ENCODE measurements at regions not wholly inside any gene's neighbourhood (a gene's known extent, or its start where the extent isn't known, plus 50 kb on each side); places are given as distances from the start of the nearest gene placed in this dataset.

DNA sequence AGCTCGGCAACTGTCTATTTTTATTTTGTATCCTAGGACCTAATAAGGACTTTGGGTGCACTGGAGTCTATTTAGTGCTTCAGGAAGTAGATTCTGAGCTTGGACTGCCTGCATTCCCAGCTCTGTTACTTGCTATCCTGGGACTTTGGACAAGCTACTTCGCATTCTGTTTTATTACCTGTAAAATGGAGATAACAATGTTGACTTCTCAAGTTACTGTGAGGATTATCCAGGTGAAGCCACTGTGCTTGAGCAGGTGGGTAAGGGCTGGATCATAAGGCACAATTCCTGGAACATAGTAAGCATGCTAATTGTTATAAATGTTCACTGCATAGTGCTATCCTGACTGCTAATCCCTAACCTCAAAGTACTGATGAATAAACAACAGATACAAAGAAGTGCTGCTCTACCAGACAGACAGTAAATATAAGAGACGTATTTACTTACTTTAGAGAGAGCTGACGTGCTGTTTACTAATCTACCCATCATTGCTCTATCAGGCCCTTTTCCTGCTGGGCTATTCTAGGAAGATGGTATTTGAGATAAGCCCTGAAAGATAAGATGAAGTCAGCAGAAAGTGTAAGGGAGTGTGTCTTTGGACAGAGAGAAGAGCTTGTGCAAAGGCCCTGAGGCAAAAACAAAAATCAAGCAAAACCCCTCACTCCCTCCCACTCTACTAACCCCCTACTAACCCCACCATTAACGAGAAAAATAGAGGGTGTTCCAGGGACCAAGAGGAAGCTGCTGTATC, 50.8 kb upstream of the FLT1 start:
- CTCF ChIA-PET, result interaction anchor here (0.6 kb wide), 2 partner anchors 7 to 73 kb away, joined by 3 read pairs; no protein-coding TSS in a partner anchor
- no peak overlapping the region for H3K27ac ChIP-seq (ENCODE audit: extremely low read depth, low read depth, low read length)
- no peak overlapping the region for H3K4me3 ChIP-seq (ENCODE audit: low read depth, low read length)
- peak; percentile 68 for TF ChIP-seq ZNF623 (tag by site-specific recombination; IDR thresholded peaks at IDR 0.05)
- no peak for TF ChIP-seq ZNF223 (tag by site-specific recombination; IDR thresholded peaks at IDR 0.05)
- no peaks in the 10 kb centered on the region for H3K4me1 ChIP-seq (ENCODE audit: control insufficient read depth, insufficient read depth, low read length)
- POLR2A ChIA-PET, result interaction anchor here (1.0 kb wide), 1 partner anchor 12 kb away, joined by 3 read pairs; no protein-coding TSS in a partner anchor
- no peaks in the 10 kb centered on the region for H3K36me3 ChIP-seq (ENCODE audit: control insufficient read depth in 2 of 2, insufficient read depth in 1 of 2, low read length in 2 of 2)
- no peaks in the 10 kb centered on the region for H3K9me3 ChIP-seq (ENCODE audit: control insufficient read depth, insufficient read depth, low read depth, low read length)

Data from HEK293 (cell line).